Esophagus squamous epithelium (tissue), 4 donors: ENCODE measurements at regions not wholly inside any gene's neighbourhood (a gene's known extent, or its start where the extent isn't known, plus 50 kb on each side); places are given as distances from the start of the nearest gene placed in this dataset.

Source experiments
- CTCF ChIP-seq, 6 experiments: fragments of 450-650 bp in 4 of 6; fragments of 200-600 bp in 2 of 6; sonication (generic) in 2 of 6; IDR thresholded peaks; one replicate each; pipeline ENCODE4 v1.5.1; 2016 to 2019; ENCODE audit warnings: antibody characterized with exemption in 6 of 6, mild to moderate bottlenecking in 4 of 6, moderate library complexity in 4 of 6
- POLR2A ChIP-seq, 4 donors: fragments of 450-650 bp; IDR thresholded peaks; one replicate each; pipeline ENCODE4 v1.6.1; 2017; ENCODE audit warnings: antibody characterized with exemption in 4 of 4, mild to moderate bottlenecking in 4 of 4, moderate library complexity in 3 of 4

- no peak for TF ChIP-seq POLR2A (IDR thresholded peaks at IDR 0.05)
- TF ChIP-seq CTCF (IDR thresholded peaks at IDR 0.05) = no peak
Measured at GRCh38 chr2:873027-873426, 77.6 kb upstream of the SNTG2 start.
